ENCODE measurements at regions not wholly inside any gene's neighbourhood (a gene's known extent, or its start where the extent isn't known, plus 50 kb on each side); places are given as distances from the start of the nearest gene placed in this dataset.

DNA sequence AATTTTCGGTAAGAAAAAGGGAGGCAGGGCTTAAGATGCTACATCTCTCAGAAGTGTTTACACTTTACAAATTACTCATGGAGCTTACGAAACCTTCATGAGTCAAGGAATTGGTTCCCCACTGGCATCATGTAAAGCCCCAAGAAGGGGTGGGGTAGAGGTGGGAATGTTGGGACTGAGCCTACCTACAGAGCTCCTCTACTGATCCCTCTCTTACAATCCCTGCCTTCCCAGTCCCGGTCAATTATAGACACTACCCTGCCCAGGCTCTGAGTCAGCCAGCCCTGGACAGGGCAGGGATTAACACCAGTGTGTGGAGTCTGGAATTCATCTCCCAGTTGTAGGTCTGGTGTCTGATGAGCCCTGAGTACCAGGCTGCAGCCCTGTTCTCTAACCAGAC is 248.9 kb downstream of the PAX3 start:
- no peak for TF ChIP-seq POLR2AphosphoS5 (IDR thresholded peaks at IDR 0.05)
- TF ChIP-seq, protein P1, sequence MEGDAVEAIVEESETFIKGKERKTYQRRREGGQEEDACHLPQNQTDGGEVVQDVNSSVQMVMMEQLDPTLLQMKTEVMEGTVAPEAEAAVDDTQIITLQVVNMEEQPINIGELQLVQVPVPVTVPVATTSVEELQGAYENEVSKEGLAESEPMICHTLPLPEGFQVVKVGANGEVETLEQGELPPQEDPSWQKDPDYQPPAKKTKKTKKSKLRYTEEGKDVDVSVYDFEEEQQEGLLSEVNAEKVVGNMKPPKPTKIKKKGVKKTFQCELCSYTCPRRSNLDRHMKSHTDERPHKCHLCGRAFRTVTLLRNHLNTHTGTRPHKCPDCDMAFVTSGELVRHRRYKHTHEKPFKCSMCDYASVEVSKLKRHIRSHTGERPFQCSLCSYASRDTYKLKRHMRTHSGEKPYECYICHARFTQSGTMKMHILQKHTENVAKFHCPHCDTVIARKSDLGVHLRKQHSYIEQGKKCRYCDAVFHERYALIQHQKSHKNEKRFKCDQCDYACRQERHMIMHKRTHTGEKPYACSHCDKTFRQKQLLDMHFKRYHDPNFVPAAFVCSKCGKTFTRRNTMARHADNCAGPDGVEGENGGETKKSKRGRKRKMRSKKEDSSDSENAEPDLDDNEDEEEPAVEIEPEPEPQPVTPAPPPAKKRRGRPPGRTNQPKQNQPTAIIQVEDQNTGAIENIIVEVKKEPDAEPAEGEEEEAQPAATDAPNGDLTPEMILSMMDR (IDR thresholded peaks at IDR 0.05) = no peak
